Osteocyte (in vitro differentiated cells): ENCODE measurements at regions not wholly inside any gene's neighbourhood (a gene's known extent, or its start where the extent isn't known, plus 50 kb on each side); places are given as distances from the start of the nearest gene placed in this dataset.

Experiments
- DNase-seq: peaks from one replicate; pipeline ENCODE4 v3.0.0; 2021; ENCODE audit warnings: mixed read lengths; ENCODE audit not compliant: unreplicated experiment; ENCODE audit errors: extremely low spot score
- H3K27ac Mint-ChIP-seq: one replicate; pipeline ENCODE4 v1.8.0; 2021; ENCODE audit warnings: mild to moderate bottlenecking, mixed read lengths; ENCODE audit not compliant: unreplicated experiment
- H3K27me3 Mint-ChIP-seq: one replicate; pipeline ENCODE4 v1.8.0; 2021; ENCODE audit warnings: mixed read lengths; ENCODE audit not compliant: unreplicated experiment
- H3K36me3 Mint-ChIP-seq: one replicate; pipeline ENCODE4 v1.8.0; 2021; ENCODE audit warnings: mixed read lengths; ENCODE audit not compliant: unreplicated experiment
- H3K4me1 Mint-ChIP-seq: one replicate; pipeline ENCODE4 v1.8.0; 2021; ENCODE audit warnings: mixed read lengths; ENCODE audit not compliant: unreplicated experiment
- H3K4me3 Mint-ChIP-seq: one replicate; pipeline ENCODE4 v1.8.0; 2021; ENCODE audit warnings: mild to moderate bottlenecking, moderate library complexity, mixed read lengths; ENCODE audit not compliant: unreplicated experiment
- H3K9me3 Mint-ChIP-seq: one replicate; pipeline ENCODE4 v1.8.0; 2021; ENCODE audit warnings: mixed read lengths; ENCODE audit not compliant: unreplicated experiment
- CTCF ChIP-seq: fragments of 200-600 bp; sonication (generic); IDR thresholded peaks from 2 replicates; pipeline ENCODE4 v1.5.0; 2021; ENCODE audit warnings: antibody characterized with exemption, mild to moderate bottlenecking, moderate library complexity

- Mint-ChIP-seq H3K9me3 (peaks cover 53% of the 10 kb centered on the region), H3K4me3 (no peak overlapping the region), H3K4me1 (no peaks in the 10 kb centered on the region), H3K36me3 (peaks cover 22% of the 10 kb centered on the region), H3K27ac (no peak overlapping the region), H3K27me3 (no peaks in the 10 kb centered on the region)
- DNase-seq: no peak
- TF ChIP-seq CTCF: no peak
Measured at GRCh38 chr15:95701410-95701809, 629.1 kb upstream of the NR2F2 start.

- H3K4me1 Mint-ChIP-seq: peaks cover 20% of the 10 kb centered on the region
- no peak for DNase-seq
- H3K4me3 Mint-ChIP-seq: no peak overlapping the region
- no peaks in the 10 kb centered on the region for H3K36me3 Mint-ChIP-seq
- H3K9me3 Mint-ChIP-seq: peaks cover 4% of the 10 kb centered on the region
- H3K27ac Mint-ChIP-seq: no peak overlapping the region
- TF ChIP-seq CTCF: no peak
- no peaks in the 10 kb centered on the region for H3K27me3 Mint-ChIP-seq
Measured at GRCh38 chr15:95709959-95710695, 620.4 kb upstream of the NR2F2 start.

DNA sequence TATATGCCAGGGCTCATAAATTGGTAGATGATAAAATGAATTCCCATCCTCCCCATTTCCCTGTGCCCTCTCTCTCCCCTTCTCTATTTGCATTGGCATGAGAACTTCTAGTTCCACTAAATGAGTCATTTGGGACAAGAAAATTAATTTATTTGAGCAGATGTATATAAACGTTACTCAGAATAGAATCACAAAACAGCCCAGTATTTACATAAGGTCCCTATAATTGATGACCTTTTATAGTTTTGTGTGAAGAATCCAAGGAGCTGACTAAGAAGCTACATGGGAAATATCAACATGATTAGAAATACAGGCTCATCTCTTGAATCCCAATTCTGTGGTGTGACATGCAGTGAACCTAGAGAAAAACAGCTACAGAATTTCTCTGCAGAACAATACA, 617.7 kb upstream of the NR2F2 start:
- Mint-ChIP-seq H3K4me3 (no peak overlapping the region), H3K27ac (no peak overlapping the region), H3K9me3 (peaks cover 4% of the 10 kb centered on the region), H3K36me3 (no peaks in the 10 kb centered on the region), H3K27me3 (no peaks in the 10 kb centered on the region), H3K4me1 (peaks cover 37% of the 10 kb centered on the region)
- no peak for DNase-seq
- TF ChIP-seq CTCF: no peak

DNA sequence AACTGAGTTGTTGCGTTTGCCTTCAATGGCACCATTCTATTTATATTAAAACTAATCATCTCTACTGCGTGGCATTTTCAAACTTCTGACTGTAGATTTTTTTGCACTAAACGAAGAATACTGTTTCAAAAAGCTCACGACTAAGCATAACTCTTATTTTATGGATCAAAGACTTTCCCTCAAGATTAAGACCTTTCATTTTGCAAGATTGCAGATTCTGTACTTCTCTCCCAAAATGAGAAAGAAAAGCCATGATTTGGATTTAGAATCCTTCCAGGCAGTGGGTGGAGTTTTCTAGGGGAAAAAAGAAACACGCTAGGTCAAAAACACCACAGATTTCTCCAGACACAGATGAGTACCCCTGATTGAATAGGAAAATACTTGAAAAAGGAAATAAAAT, 617.2 kb upstream of the NR2F2 start:
- peaks cover 37% of the 10 kb centered on the region for H3K4me1 Mint-ChIP-seq
- H3K4me3 Mint-ChIP-seq: no peak overlapping the region
- peaks cover 4% of the 10 kb centered on the region for H3K9me3 Mint-ChIP-seq
- H3K36me3 Mint-ChIP-seq: no peaks in the 10 kb centered on the region
- no peaks in the 10 kb centered on the region for H3K27me3 Mint-ChIP-seq
- no peak overlapping the region for H3K27ac Mint-ChIP-seq
- TF ChIP-seq CTCF: no peak
- no peak for DNase-seq

DNA sequence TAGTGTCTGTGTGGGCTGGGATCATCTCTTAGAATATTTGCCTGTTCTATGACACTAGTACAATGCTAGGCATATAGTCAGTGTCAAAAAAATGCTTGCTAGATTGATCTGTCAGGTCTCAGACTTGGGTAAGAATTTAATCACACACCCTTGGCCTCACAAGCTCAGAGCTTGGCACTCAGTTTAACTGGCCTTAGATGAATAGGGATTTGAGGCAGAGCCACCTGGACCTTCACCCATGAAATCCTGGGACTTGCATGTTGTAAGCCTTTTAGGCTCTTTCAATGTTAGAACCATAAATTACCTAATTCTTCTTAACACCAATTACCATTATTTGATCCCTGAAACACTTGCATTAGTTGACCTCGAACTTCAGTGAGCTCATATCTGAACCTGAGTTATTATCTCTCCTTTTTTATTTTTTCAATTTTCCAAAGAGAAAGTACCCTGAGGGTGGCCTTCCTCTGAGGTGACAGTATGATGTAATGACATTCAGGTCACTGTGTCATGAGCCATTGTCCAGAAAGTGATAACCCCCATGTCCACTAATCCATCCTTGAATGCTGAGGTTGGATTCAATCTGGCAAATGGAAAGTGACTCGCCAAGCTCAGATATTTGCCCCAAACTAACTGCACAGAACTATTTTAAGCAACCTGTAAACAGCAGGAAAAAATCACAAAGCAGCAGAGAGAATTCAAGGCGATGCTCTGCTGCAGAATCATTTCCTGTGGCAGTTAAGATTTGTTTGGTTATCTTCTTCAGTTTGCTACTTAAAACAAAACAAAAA, 615.2 kb upstream of the NR2F2 start:
- Mint-ChIP-seq H3K36me3 (no peaks in the 10 kb centered on the region), H3K9me3 (peaks cover 4% of the 10 kb centered on the region), H3K27me3 (no peaks in the 10 kb centered on the region), H3K4me3 (no peak overlapping the region), H3K4me1 (peaks cover 37% of the 10 kb centered on the region), H3K27ac (no peak overlapping the region)
- no peak for DNase-seq
- TF ChIP-seq CTCF: no peak
